SK-N-SH (cell line): ENCODE measurements at regions not wholly inside any gene's neighbourhood (a gene's known extent, or its start where the extent isn't known, plus 50 kb on each side); places are given as distances from the start of the nearest gene placed in this dataset.

Experiments used
- CTCF ChIA-PET: fragments of 300-600, 350-600 bp; formaldehyde crosslinking; extraction: SDS; loops from one replicate; lab custom pipeline; 2021; lab: Yijun Ruan, JAX
- POLR2A ChIA-PET: fragments of 350-600 bp; sonication (Branson Sonifier 250); formaldehyde crosslinking; extraction: SDS; loops from one replicate; lab custom pipeline; 2020; ENCODE audit warnings: antibody characterized with exemption, inconsistent platforms; lab: Yijun Ruan, JAX
- DNase-seq: peaks from one replicate; pipeline ENCODE4 v3.0.0; 2012
- H2AFZ ChIP-seq: fragments of 200-600 bp; sonication (generic); 2 replicates; pipeline ENCODE4 v1.8.1; 2016; ENCODE audit warnings: antibody characterized with exemption, mild to moderate bottlenecking, low read depth
- H3F3A ChIP-seq: fragments of 200-600 bp; sonication (generic); replicated peaks from 2 replicates; pipeline ENCODE3; 2016; ENCODE audit warnings: antibody characterized with exemption, mild to moderate bottlenecking; ENCODE audit not compliant: insufficient read depth
- H3K27ac ChIP-seq, 2 experiments: fragments of 200-500 bp in 1 of 2; fragments of 200-600 bp in 1 of 2; sonication (Bioruptor generic) in 1 of 2; sonication (generic), shearing (Covaris generic) in 1 of 2; 2 replicates each; pipeline versions ENCODE4 v1.5.1 to v1.6.1; 2014 to 2016; ENCODE audit warnings: low read depth in 2 of 2, inconsistent platforms in 1 of 2, low read length in 1 of 2, mild to moderate bottlenecking in 1 of 2, mixed read lengths in 1 of 2
- H3K27me3 ChIP-seq: fragments of 200-600 bp; sonication (generic), shearing (Covaris generic); 2 replicates; pipeline ENCODE4 v1.6.1; 2016; ENCODE audit warnings: mixed run types; ENCODE audit not compliant: insufficient read depth
- H3K36me3 ChIP-seq, 2 experiments: fragments of 200-500 bp in 1 of 2; fragments of 200-600 bp in 1 of 2; sonication (Bioruptor generic) in 1 of 2; sonication (generic) in 1 of 2; replicated peaks in 1 of 2; 2 replicates each; pipeline versions ENCODE3 to v1.5.1; 2014 to 2016; ENCODE audit warnings: low read length in 1 of 2, mild to moderate bottlenecking in 1 of 2; ENCODE audit not compliant: insufficient read depth in 2 of 2, control insufficient read depth in 1 of 2
- H3K4me1 ChIP-seq, 2 experiments: fragments of 200-500 bp in 1 of 2; fragments of 200-600 bp in 1 of 2; sonication (Bioruptor generic) in 1 of 2; sonication (generic), shearing (Covaris generic) in 1 of 2; 2 replicates each; pipeline versions ENCODE4 v1.5.1 to v1.6.1; 2014 to 2016; ENCODE audit warnings: low read depth in 1 of 2, low read length in 1 of 2, mixed run types in 1 of 2; ENCODE audit not compliant: insufficient read depth in 2 of 2, control insufficient read depth in 1 of 2
- H3K4me2 ChIP-seq: fragments of 200-600 bp; sonication (generic), shearing (Covaris generic); 2 replicates; pipeline ENCODE4 v1.6.1; 2017; ENCODE audit warnings: mixed run types
- H3K4me3 ChIP-seq, 2 experiments: fragments of 200-500 bp in 1 of 2; fragments of 200-600 bp in 1 of 2; sonication (Bioruptor generic) in 1 of 2; sonication (generic), shearing (Covaris generic) in 1 of 2; 2 replicates each; pipeline versions ENCODE4 v1.5.1 to v1.8.1; 2014 to 2016; ENCODE audit warnings: low read depth in 2 of 2, inconsistent platforms in 1 of 2, low read length in 1 of 2, mild to moderate bottlenecking in 1 of 2, mixed read lengths in 1 of 2, moderate library complexity in 1 of 2
- H3K79me2 ChIP-seq: fragments of 200-600 bp; sonication (generic); 2 replicates; pipeline ENCODE4 v1.8.1; 2017; ENCODE audit warnings: mild to moderate bottlenecking; ENCODE audit not compliant: insufficient read depth
- H3K9ac ChIP-seq: fragments of 200-600 bp; sonication (generic); 2 replicates; pipeline ENCODE4 v1.6.1; 2017; ENCODE audit warnings: mixed run types
- H3K9me2 ChIP-seq: fragments of 200-600 bp; sonication (generic); 2 replicates; pipeline ENCODE4 v1.6.1; 2017; ENCODE audit warnings: mixed run types
- H3K9me3 ChIP-seq: fragments of 200-600 bp; sonication (generic); 2 replicates; pipeline ENCODE4 v1.6.1; 2017; ENCODE audit warnings: mixed run types, mild to moderate bottlenecking, moderate library complexity
- H4K20me1 ChIP-seq: fragments of 200-600 bp; sonication (generic); 2 replicates; pipeline ENCODE4 v1.6.1; 2017; ENCODE audit warnings: mild to moderate bottlenecking, mixed run types; ENCODE audit not compliant: insufficient read depth
- CTCF ChIP-seq: fragments of 200-600 bp; sonication (generic); IDR thresholded peaks from 2 replicates; pipeline ENCODE4 v1.6.1; 2017; ENCODE audit warnings: antibody characterized with exemption, mild to moderate bottlenecking, moderate library complexity
- EZH2phosphoT487 ChIP-seq: fragments of 200-600 bp; sonication (generic); IDR thresholded peaks from 2 replicates; pipeline ENCODE4 v1.6.1; 2017; ENCODE audit warnings: low read depth, mixed run types, mild to moderate bottlenecking, antibody characterized with exemption, moderate library complexity, borderline replicate concordance
- FOSL2 ChIP-seq: IDR thresholded peaks from 2 replicates; pipeline ENCODE4 v1.4.0; 2012; ENCODE audit warnings: low read depth, mild to moderate bottlenecking, moderate library complexity, borderline replicate concordance
- FOXM1 ChIP-seq: IDR thresholded peaks from 2 replicates; pipeline ENCODE4 v1.4.0; 2012; ENCODE audit warnings: low read depth, mild to moderate bottlenecking
- GATA2 ChIP-seq: sonication (generic); formaldehyde crosslinking; IDR thresholded peaks from 2 replicates; pipeline ENCODE4 v1.5.0; 2020; ENCODE audit warnings: mild to moderate bottlenecking, missing genetic modification reagents
- MEF2A ChIP-seq: IDR thresholded peaks from 2 replicates; pipeline ENCODE4 v1.4.0; 2012; ENCODE audit warnings: low read depth, borderline replicate concordance
- NFIC ChIP-seq: IDR thresholded peaks from 2 replicates; pipeline ENCODE4 v1.4.0; 2012; ENCODE audit warnings: borderline replicate concordance
- NRF1 ChIP-seq: IDR thresholded peaks from 2 replicates; pipeline ENCODE4 v1.6.1; 2012; ENCODE audit warnings: low read depth, mild to moderate bottlenecking, low read length
- PBX3 ChIP-seq: IDR thresholded peaks from 2 replicates; pipeline ENCODE4; 2012
- POLR2AphosphoS5 ChIP-seq: IDR thresholded peaks from 2 replicates; pipeline ENCODE4 v1.6.1; 2012; ENCODE audit warnings: low read depth, low read length
- RCOR1 ChIP-seq: fragments of 150-350 bp; IDR thresholded peaks from 2 replicates; pipeline ENCODE4 v1.6.1; 2017; ENCODE audit warnings: antibody characterized with exemption, low read length
- REST ChIP-seq: IDR thresholded peaks from 2 replicates; pipeline ENCODE4 v1.6.1; 2012; ENCODE audit warnings: mild to moderate bottlenecking, low read depth, low read length, moderate library complexity
- RFX5 ChIP-seq: IDR thresholded peaks from 2 replicates; pipeline ENCODE4 v1.6.1; 2012; ENCODE audit warnings: mild to moderate bottlenecking, improper control_type of control experiment, low read length
- SMC3 ChIP-seq: IDR thresholded peaks from 2 replicates; pipeline ENCODE4 v1.6.1; 2012; ENCODE audit warnings: low read depth, low read length, improper control_type of control experiment
- USF1 ChIP-seq: IDR thresholded peaks from 2 replicates; pipeline ENCODE4 v1.4.0; 2012; ENCODE audit warnings: low read depth, borderline replicate concordance
- USF2 ChIP-seq: fragments of 150-350 bp; IDR thresholded peaks from 2 replicates; pipeline ENCODE4 v1.6.1; 2017; ENCODE audit warnings: antibody characterized with exemption, low read length, low read depth, borderline replicate concordance
- YY1 ChIP-seq: IDR thresholded peaks from 2 replicates; pipeline ENCODE4 v1.4.0; 2012; ENCODE audit warnings: low read depth, mild to moderate bottlenecking
- ZBTB33 ChIP-seq: IDR thresholded peaks from 2 replicates; pipeline ENCODE4 v1.4.0; 2012; ENCODE audit warnings: low read depth, borderline replicate concordance

- Histone ChIP-seq H2AFZ (no peak overlapping the region), H3K9ac (no peak overlapping the region), H3K36me3 (no peaks in the 10 kb centered on the region), H3K4me2 (no peak overlapping the region), H4K20me1 (no peaks in the 10 kb centered on the region), H3F3A (no peaks in the 10 kb centered on the region), H3K9me3 (no peaks in the 10 kb centered on the region), H3K27ac (no peak overlapping the region), H3K79me2 (no peaks in the 10 kb centered on the region), H3K27me3 (no peaks in the 10 kb centered on the region; the same call in none of the 2 replicates), H3K9me2 (no peaks in the 10 kb centered on the region), H3K4me3 (no peak overlapping the region), H3K4me1 (no peaks in the 10 kb centered on the region)
- ChIA-PET POLR2A (no interaction called here), CTCF (no interaction called here)
- TF ChIP-seq PBX3 (no peak), NRF1 (no peak), USF2 (no peak), ZBTB33 (no peak), EZH2phosphoT487 (no peak), RCOR1 (no peak), REST (no peak), USF1 (no peak), GATA2 (CRISPR knock-in tag) (no peak), NFIC (no peak), FOSL2 (no peak), CTCF (no peak), YY1 (no peak), RFX5 (no peak), MEF2A (no peak), SMC3 (no peak), POLR2AphosphoS5 (no peak), FOXM1 (no peak)
- no peak for DNase-seq
These were observed 429.2 kb downstream of the MN1 start for GRCh38 chr22:27372364-27372763.
